Aorta (tissue), 5 donors: ENCODE measurements at regions not wholly inside any gene's neighbourhood (a gene's known extent, or its start where the extent isn't known, plus 50 kb on each side); places are given as distances from the start of the nearest gene placed in this dataset.
"Not testable (repeated sequence)": the region's sequence is repeated elsewhere in the genome, so short reads cannot be mapped to it uniquely, and the experiment has no call there.

ENCODE experiments used
- ATAC-seq: fragments of 200-7000 bp; cut with Tn5 transposase; one replicate; pipeline ENCODE4 v1.9.1; 2022; ENCODE audit warnings: moderate library complexity; ENCODE audit not compliant: low FRiP score
- DNase-seq, 2 donors: peaks; one replicate each; pipeline ENCODE4 v3.0.0-alpha.2; 2020
- H3K27ac ChIP-seq, 2 donors: one replicate each; pipeline ENCODE4 v1.5.1; 2013; ENCODE audit warnings: low read length in 2 of 2, mild to moderate bottlenecking in 2 of 2, moderate library complexity in 2 of 2, control low read depth in 1 of 2, inconsistent platforms in 1 of 2, low read depth in 1 of 2
- H3K27me3 ChIP-seq, 2 donors: one replicate each; pipeline ENCODE4 v1.6.1; 2013; ENCODE audit warnings: control low read depth in 1 of 2, low read length in 1 of 2, mild to moderate bottlenecking in 1 of 2, moderate library complexity in 1 of 2; ENCODE audit not compliant: insufficient read depth in 2 of 2, control insufficient read depth in 1 of 2
- H3K36me3 ChIP-seq, 2 donors: one replicate each; pipeline ENCODE4 v1.6.1; 2013; ENCODE audit warnings: control low read depth in 1 of 2, low read length in 1 of 2, mild to moderate bottlenecking in 1 of 2; ENCODE audit not compliant: insufficient read depth in 2 of 2, control insufficient read depth in 1 of 2
- H3K4me1 ChIP-seq, 2 donors: one replicate each; pipeline ENCODE4 v1.6.1; 2013; ENCODE audit warnings: low read length in 2 of 2, control low read depth in 1 of 2, mild to moderate bottlenecking in 1 of 2, moderate library complexity in 1 of 2; ENCODE audit not compliant: insufficient read depth in 2 of 2, control insufficient read depth in 1 of 2
- H3K4me3 ChIP-seq, 2 donors: one replicate each; pipeline ENCODE4 v1.5.1; 2013; ENCODE audit warnings: low read length in 2 of 2, control low read depth in 1 of 2, mild to moderate bottlenecking in 1 of 2
- H3K9me3 ChIP-seq: one replicate; pipeline ENCODE4 v1.6.1; 2013; ENCODE audit warnings: mild to moderate bottlenecking, low read length; ENCODE audit not compliant: control insufficient read depth
- WGBS, 2 donors: extraction: QIAGEN DNeasy Blood & Tissue Kit; methylation state at CpG; one replicate each; pipeline ENCODE4 v1.1.7; 2013; 5-methylcytosine and 5-hydroxymethylcytosine counted together
- intact Hi-C, 2 donors: fragments of 100-400 bp; cut with DNase I; formaldehyde crosslinking; loops; one replicate each; pipeline versions ENCODE4 v1.14.2 to v1.15.0; 2022
- donor health status: healthy with polysubstance abuse.
- donor health status: Bipolar disorder and iron deficiency.
- donor health status: DM: no; HTN: no; CAD: no.
- donor health status: DM: no; HTN: no; CAD: no.
- donor health status: DM: yes; HTN: yes; CAD: no.

DNA sequence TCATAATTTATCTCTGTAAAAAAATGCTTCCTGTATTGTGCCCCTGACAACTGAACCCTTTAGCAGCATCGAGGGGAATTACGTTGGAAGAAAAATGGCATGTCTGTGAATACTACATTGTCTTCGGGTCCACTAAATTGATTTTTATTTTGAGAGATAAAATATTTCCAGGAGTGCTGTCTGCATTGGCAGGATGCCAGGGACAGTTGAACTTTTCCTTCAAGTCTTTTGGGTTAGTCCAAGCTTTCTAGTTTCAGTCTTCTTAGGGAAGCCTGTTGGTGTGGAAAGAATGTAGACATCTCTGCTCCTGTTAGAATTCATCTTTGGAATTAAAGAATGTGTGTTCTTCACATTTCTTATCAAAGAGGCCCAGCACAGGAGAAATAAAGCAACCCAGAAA is 557.9 kb downstream of the TMEM114 start:
- H3K9me3 ChIP-seq: no peaks in the 10 kb centered on the region
- no peaks in the 10 kb centered on the region for H3K4me1 ChIP-seq

DNA sequence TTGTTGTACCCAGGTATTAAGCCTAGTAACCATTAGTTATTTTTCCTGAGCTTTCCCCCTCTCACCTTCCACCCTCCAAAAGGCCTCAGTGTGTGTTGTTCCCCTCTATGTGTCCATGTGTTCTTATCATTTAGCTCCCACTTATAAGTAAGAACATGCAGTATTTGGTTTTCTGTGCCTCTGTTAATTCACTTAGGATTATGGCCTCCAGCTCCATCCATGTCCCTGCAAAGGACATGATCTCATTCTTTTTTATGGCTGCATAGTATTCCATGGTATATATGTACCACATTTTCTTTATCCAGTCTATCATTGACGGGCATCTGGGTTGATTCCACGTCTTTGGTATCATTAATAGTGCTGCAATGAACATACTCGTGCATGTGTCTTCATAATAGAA is 560.3 kb downstream of the TMEM114 start:
- 73 to 76% methylated on average over 3 of the region's 3 CpGs for WGBS, 2 donors
- intact Hi-C loops, H3K9me3 ChIP-seq, H3K36me3 ChIP-seq, H3K4me3 ChIP-seq, ATAC-seq, H3K27ac ChIP-seq, H3K27me3 ChIP-seq, DNase-seq, H3K4me1 ChIP-seq: not testable (repeated sequence)

More for the DNA sequence above, 557.9 kb downstream of the TMEM114 start:
- Histone ChIP-seq H3K27me3 (no peaks in the 10 kb centered on the region), H3K36me3 (no peaks in the 10 kb centered on the region), H3K4me3 (no peak overlapping the region), H3K27ac (no peak overlapping the region)
- intact Hi-C loops: no loop called here
- ATAC-seq: no peak
- WGBS, 2 donors: 61 to 62% methylated on average over 3 of the region's 3 CpGs
- DNase-seq: no peak

DNA sequence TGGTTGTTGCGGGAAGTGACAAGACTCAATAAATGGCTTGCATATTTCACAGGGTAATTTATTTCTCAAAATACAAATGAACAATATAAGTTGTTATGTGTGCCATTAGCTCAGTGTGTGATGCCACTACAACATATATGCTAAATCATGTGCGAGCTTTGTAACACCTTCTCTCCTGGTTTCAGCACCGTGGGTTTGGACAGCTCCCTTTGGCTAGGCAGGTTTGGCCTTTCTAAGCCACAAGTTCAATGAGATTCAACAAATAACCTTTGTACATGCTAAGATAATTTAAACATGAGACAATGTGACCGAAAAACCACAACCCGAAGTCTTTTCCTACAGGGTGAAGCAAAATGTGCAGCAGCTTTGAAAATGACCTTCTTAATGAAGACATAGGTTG is 563.9 kb downstream of the TMEM114 start:
- Histone ChIP-seq H3K27me3 (no peaks in the 10 kb centered on the region), H3K4me1 (no peaks in the 10 kb centered on the region), H3K9me3 (no peaks in the 10 kb centered on the region), H3K36me3 (no peaks in the 10 kb centered on the region), H3K27ac (no peak overlapping the region), H3K4me3 (no peak overlapping the region)
- ATAC-seq (no peak), DNase-seq (no peak)
- intact Hi-C loops: no loop called here
- WGBS, 2 donors: 62 to 66% methylated on average over 5 of the region's 5 CpGs

DNA sequence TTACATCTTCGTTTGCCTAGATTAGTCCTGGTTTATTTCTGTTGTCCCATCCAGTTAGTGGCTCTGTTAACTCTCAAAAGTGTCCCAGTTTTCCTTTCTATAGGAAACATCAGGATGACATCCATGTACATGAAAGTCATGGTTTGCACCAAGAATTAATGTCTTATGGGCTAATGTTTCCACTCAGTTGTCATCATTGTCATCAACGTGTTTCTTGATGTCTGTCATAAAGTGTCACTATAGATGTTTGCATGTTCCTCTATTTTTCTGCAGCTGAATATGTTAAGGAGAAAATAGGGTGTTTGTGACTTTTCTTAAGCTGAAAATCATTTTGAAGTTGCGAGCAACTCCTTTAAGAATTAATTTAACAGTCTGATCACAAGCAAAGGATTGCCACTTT is 567.0 kb downstream of the TMEM114 start:
- DNase-seq (no peak), ATAC-seq (no peak)
- Histone ChIP-seq H3K9me3 (no peaks in the 10 kb centered on the region), H3K27me3 (no peaks in the 10 kb centered on the region), H3K27ac (no peak overlapping the region), H3K4me1 (no peaks in the 10 kb centered on the region), H3K36me3 (no peaks in the 10 kb centered on the region), H3K4me3 (no peak overlapping the region)
- 60 to 68% methylated on average over 3 of the region's 3 CpGs for WGBS, 2 donors
- intact Hi-C loops: no loop called here

DNA sequence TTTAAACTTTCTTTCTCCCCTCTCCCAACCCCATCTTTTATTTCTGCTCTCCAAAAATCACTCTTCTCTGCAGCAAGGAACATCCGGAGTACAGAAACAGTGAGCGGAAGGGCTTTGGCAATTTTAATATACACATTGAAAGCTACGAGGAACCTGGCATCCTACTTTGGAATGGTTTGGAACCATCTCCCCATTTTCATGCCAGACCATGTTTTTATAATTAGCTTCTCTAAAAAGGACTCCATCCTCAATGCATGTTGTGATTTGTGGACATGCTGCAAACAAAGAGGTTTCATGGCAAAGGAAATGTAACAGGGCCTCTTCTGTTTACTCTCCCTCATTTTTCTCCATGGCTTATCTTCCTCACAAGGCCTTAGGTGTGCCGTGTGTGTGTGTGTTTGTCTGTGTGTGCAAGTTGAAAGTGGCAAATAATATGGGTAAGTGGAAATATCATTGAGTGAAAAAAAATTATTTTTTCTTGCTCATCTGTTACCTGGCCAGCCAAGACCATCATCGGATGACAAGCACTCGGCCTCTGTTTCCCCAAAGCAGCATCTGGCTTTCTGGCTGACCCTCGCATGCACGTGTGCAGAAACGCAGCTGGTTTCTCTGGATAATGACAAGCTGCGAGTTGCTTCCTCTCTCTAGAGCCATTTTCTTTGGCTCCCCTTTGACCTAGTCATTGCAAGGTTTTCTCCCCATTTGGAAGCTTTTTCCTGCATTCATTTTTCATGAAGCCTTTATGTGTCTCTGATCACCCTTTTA is 585.0 kb downstream of the TMEM114 start:
- H3K27ac ChIP-seq: no peak overlapping the region
- H3K27me3 ChIP-seq: no peaks in the 10 kb centered on the region
- DNase-seq (no peak), ATAC-seq (no peak)
- H3K36me3 ChIP-seq: no peaks in the 10 kb centered on the region
- intact Hi-C loops: no loop called here
- H3K4me1 ChIP-seq: no peaks in the 10 kb centered on the region
- no peaks in the 10 kb centered on the region for H3K9me3 ChIP-seq
- WGBS, 2 donors: 72% methylated on average over 10 of the region's 10 CpGs
- H3K4me3 ChIP-seq: no peak overlapping the region

DNA sequence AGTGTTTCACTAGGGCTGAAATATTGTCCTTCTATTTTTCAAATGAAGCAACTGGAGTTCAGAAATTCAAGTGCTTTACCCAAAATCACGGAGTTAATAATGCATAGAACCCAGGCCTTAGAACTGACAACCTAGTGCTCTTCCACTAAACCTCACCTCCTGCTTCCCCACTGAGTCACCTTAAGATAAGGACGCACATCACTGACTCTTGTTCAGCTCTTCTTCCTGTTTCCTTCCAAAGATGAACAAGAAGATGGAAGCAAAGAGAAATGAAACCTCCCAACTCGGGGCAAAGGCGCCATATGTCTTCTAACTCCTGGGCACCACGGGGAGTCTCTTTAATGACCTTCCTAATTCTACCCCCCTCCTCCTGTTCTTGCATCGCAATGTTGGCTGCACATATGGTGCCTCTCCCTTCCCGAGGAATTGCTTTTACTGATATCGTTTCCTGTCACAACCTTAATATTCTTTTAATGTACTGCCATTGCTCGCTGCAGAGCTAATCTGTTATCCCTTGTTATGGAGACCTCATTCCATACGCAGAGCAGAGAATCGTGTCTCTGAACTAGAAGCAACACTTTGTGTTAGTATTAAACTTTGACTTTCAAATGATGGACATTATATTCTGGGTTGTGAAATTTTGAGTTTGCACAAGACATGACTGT is 591.4 kb downstream of the TMEM114 start:
- WGBS, 2 donors: 71 to 72% methylated on average over 11 of the region's 11 CpGs
- no peak for DNase-seq

DNA sequence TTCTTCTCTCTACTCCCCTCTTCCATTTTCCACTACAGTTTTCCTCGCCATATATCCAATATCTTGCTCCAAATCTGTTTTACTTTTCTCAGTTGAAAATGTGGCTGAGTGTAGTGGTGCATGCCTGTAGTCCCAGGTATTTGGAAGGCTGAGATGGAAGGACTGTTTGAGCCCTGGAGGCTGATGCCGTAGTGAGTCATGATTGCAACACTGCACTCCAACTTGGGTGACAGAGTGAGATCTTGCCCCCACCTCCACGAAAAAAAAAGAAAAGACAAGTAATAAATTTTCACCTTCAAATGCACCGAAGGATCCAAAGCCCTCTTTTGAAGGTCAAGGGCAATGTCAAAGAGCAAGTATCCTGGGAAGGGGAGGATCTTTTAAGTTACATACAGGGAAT is 592.3 kb downstream of the TMEM114 start:
- no peaks in the 10 kb centered on the region for H3K27me3 ChIP-seq
- no peaks in the 10 kb centered on the region for H3K36me3 ChIP-seq
- H3K4me3 ChIP-seq: no peak overlapping the region
- intact Hi-C loops: no loop called here
- no peaks in the 10 kb centered on the region for H3K4me1 ChIP-seq
- ATAC-seq: no peak
- no peak overlapping the region for H3K27ac ChIP-seq
- no peaks in the 10 kb centered on the region for H3K9me3 ChIP-seq
- 72% methylated on average over 4 of the region's 4 CpGs for WGBS, 2 donors
- no peak for DNase-seq

More for the DNA sequence above, 591.4 kb downstream of the TMEM114 start:
- ATAC-seq: no peak
- H3K4me1 ChIP-seq: no peaks in the 10 kb centered on the region
- intact Hi-C loops: no loop called here
- H3K27me3 ChIP-seq: no peaks in the 10 kb centered on the region
- no peaks in the 10 kb centered on the region for H3K36me3 ChIP-seq
- H3K4me3 ChIP-seq: no peak overlapping the region
- H3K9me3 ChIP-seq: no peaks in the 10 kb centered on the region
- no peak overlapping the region for H3K27ac ChIP-seq

DNA sequence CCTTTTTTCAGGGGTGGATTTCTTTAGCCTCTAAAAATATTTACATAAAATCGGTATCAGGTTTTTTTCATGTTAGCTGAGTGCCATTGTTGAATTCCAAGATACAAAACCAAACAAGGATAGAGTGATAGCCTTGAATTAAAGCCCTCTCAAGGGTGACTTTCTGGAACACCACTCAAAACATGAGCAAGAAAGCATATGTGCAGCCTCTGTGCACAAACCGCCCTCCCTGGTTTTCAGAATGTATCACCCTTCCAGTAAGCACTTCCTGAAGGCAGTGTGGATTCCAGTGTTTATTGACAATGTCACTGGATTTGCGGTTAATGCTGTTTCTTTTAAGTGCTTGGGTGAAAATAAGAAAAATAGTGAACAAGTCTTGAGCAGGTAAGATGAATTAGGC is 597.7 kb downstream of the TMEM114 start:
- DNase-seq (no peak), ATAC-seq (no peak)
- no peaks in the 10 kb centered on the region for H3K9me3 ChIP-seq
- H3K27ac ChIP-seq: no peak overlapping the region
- H3K4me3 ChIP-seq: no peak overlapping the region
- intact Hi-C loops: no loop called here
- H3K27me3 ChIP-seq: no peaks in the 10 kb centered on the region
- 17 to 44% methylated on average over 3 of the region's 3 CpGs for WGBS, 2 donors
- no peaks in the 10 kb centered on the region for H3K36me3 ChIP-seq
- H3K4me1 ChIP-seq: no peaks in the 10 kb centered on the region

DNA sequence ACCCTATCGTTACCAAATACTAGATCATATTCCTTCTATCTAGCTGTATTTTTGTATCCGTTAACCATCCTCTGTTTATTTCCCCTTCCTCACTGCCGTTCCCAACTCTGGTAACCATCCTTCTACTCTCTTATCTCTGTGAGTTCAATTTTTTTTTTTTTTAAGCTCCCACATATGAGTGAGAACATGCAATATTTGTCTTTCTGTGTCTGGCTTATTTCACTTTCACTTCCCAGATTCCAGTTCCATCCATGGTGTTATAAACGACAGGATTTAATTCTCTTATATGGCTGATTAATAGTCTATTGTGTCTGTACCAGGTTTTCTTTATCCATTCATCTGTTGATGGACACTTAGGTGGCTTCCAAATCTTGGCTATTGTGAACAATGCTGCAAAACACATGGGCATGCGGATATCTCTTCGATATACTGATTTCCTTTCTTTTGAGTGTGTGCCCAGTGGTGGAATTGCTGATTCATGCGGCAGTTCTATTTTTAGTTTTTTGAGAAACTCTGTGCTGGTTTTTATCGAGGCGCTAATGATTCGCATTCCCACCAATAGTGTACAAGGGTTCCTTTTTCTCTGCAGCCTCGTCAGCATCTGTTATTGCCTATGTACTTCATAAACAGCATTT is 599.6 kb downstream of the TMEM114 start:
- no peaks in the 10 kb centered on the region for H3K36me3 ChIP-seq
- no peaks in the 10 kb centered on the region for H3K27me3 ChIP-seq
- 22 to 28% methylated on average over 11 of the region's 11 CpGs for WGBS, 2 donors
- ATAC-seq: no peak
- no peak overlapping the region for H3K4me3 ChIP-seq
- no peaks in the 10 kb centered on the region for H3K4me1 ChIP-seq
- DNase-seq: no peak
- no peak overlapping the region for H3K27ac ChIP-seq
- peaks cover 1% of the 10 kb centered on the region for H3K9me3 ChIP-seq
- intact Hi-C loops: no loop called here
